SH-SY5Y (cell line): ENCODE measurements at regions not wholly inside any gene's neighbourhood (a gene's known extent, or its start where the extent isn't known, plus 50 kb on each side); places are given as distances from the start of the nearest gene placed in this dataset.

Source experiments
- GATA2 ChIP-seq: IDR thresholded peaks from 2 replicates; pipeline ENCODE4 v1.6.1; 2011; ENCODE audit warnings: mild to moderate bottlenecking, low read depth, low read length
- GATA3 ChIP-seq: IDR thresholded peaks from 2 replicates; pipeline ENCODE4 v1.6.1; 2011; ENCODE audit warnings: low read depth, mild to moderate bottlenecking, low read length, moderate library complexity

GRCh38 chr17:74079537-74080300, 123.8 kb upstream of the RPL38 start:
- TF ChIP-seq GATA3 (no peak), GATA2 (no peak)
